Urothelium cell line (cell line): ENCODE measurements at regions not wholly inside any gene's neighbourhood (a gene's known extent, or its start where the extent isn't known, plus 50 kb on each side); places are given as distances from the start of the nearest gene placed in this dataset.

Experiments
- DNase-seq: peaks from one replicate; pipeline ENCODE4 v3.0.0; 2011; ENCODE audit warnings: low spot score, mixed read lengths
- FAIRE-seq: peaks from 2 replicates; lab custom pipeline; 2011; peaks lifted over from hg19 to GRCh38; lab: Jason Lieb, UNC

GRCh38 chr3:167188592-167188991, 191.5 kb downstream of the ZBBX start:
- FAIRE-seq = no peak

DNA sequence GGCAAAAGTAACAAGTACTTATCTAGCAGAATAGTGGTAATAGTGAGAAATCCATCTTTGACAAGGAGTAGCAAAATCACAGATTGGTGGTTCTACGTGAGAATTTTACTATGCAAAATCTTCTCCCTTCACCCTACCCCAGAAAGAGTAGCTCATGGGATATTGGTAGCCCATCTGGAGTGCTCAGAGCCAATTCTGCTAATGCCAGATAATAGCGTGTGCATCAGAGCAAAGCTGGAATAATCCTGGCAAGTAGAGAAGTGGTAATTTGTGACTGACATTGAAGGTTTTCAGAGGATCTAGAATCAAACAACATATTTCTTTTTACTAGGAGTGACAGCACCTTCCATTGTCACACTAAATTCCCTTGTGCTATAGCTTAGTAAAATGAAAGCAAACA, 192.9 kb downstream of the ZBBX start:
- DNase-seq (no peak), FAIRE-seq (no peak)

More at GRCh38 chr3:167188592-167188991, 191.5 kb downstream of the ZBBX start:
- no peak for DNase-seq

DNA sequence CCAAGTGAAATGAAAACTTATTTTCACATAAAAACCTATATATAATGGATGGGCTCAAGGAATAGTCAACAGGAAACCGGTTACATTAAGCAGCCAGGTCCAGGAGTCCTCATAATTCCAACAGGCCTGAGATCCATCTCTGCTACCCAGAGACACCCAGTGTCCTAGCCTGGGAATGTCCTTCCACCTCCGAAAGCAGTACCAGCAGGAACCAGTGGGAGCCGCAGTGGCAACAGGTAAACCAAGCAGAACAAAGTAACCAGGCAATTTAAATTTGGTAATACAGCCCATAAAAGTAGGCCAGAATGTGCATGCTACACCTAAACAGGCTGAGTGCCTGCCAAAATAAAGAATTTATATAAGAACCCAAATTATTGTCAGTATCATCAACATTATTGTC, 195.6 kb downstream of the ZBBX start:
- DNase-seq = peak; percentile 2
- FAIRE-seq = no peak

GRCh38 chr3:167172377-167172776, 207.7 kb downstream of the ZBBX start:
- DNase-seq = no peak
- no peak for FAIRE-seq

GRCh38 chr3:167167491-167167890, 212.6 kb downstream of the ZBBX start:
- DNase-seq (no peak), FAIRE-seq (no peak)

DNA sequence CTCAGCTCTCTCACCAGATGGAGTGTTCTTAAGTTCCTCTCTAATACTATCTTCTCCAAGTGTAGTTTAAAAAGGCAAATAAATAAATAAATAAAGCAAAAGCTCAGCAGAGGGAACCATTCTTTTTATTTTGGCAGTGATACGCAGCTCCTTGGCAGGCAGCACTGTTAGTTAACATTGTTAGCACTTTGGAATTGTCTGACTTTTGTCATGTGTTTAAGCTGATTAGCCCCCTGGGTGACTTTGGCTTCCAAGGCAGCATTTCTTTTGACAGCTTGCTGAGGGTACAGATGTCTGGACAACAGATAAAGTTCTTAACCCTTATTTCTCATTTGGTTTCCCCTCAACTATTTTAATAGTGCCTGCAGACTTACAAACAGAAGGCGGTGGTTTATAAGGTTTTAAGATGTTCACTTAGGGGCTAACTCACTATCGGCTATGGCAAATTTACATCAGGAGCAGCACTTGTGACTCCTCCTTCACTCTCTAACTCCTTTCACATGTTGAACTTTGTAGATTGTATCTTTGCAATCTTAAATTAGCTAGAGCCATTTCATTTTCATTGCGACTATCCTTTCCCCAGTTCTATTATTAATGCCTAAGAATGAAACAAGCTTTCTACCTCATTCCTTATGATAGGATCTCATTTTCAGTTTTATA, 213.4 kb downstream of the ZBBX start:
- FAIRE-seq (no peak), DNase-seq (no peak)

GRCh38 chr3:167166012-167166411, 214.1 kb downstream of the ZBBX start:
- FAIRE-seq = no peak
- no peak for DNase-seq

- DNase-seq (no peak), FAIRE-seq (no peak)
Observed at GRCh38 chr3:167163580-167163979, 216.5 kb downstream of the ZBBX start.

DNA sequence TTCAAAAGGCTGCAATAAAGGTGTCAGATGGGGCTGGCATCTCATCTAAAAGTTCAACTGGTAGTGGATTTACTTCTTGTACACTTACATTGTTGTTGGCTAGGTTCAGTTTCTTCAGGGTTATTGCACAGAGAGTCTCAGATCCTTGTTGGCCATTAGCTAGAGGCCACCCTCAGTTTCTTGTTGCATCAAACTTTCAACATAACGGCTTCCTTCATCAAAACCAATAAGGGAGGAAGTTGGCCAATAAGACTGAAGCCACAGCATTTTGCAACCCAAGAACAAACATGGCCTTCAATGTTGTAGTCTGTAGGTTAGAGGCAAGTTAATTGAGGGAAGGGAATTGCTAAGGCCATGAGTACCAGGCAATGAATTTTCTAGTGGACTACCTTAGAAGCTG, 218.0 kb downstream of the ZBBX start:
- DNase-seq (no peak), FAIRE-seq (no peak)

DNA sequence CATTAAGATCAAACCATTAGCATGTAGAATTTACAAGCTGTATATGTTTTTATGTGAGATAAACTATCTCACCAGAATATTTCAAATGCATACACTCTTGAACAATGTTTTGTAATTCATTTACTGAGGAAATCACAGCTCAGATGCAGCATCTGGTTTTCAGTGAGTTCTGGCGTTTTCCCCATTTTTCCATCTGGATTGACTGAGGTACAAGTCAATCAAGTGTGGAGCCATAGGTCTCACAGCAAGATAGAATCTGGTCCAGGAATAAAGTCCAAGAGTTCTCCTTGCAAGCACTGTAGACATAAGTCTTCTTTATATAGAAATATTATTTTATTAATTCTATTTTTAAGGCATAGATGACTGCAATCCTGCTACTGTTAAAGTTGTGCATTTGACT, 219.3 kb downstream of the ZBBX start:
- DNase-seq = no peak
- FAIRE-seq = no peak

GRCh38 chr3:167151636-167152035, 228.5 kb downstream of the ZBBX start:
- FAIRE-seq = no peak
- no peak for DNase-seq

DNA sequence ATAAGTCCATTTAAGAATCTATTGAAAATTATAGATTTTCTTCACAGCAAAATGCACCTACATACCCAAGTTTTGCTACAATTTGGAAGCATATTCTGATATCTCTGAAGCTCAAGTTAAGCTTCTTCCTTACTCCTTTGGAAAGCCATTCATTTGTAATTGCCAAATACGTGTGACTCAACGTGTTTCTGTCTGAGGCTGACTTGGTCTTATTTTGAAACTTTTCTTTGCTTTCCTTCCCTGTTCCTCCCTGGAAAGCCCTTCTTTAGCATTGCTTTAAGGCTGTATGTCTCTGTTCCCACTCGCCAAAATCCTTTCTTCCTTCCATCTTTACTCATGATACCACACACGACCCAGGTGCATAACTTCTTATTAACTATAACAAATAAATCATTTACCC, 232.0 kb downstream of the ZBBX start:
- no peak for FAIRE-seq
- no peak for DNase-seq

GRCh38 chr3:167146911-167147310, 233.2 kb downstream of the ZBBX start:
- FAIRE-seq = no peak
- no peak for DNase-seq

- FAIRE-seq (no peak), DNase-seq (no peak)
Observed at GRCh38 chr3:167125612-167126407, 254.3 kb downstream of the ZBBX start.

DNA sequence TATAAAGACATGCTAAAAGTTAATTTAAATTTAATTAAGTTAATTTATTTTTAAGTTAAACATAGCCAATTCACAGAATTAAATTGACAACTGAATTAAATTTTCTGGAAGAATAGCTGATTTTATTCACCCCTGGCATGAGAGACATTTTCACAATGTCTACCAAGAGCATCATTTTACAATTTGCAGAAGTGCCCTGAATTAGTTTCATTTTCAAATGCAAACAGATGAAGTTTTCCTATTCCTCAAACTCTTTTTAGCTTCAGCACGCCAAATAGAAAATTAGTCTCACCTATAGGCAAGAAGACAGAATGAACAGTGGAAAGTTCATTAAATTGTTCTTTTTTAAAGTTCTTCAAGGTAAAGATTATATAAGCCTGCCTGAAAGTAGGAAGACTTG, 259.3 kb downstream of the ZBBX start:
- no peak for DNase-seq
- no peak for FAIRE-seq

GRCh38 chr3:167116120-167116922, 263.8 kb downstream of the ZBBX start:
- FAIRE-seq (no peak), DNase-seq (no peak)

GRCh38 chr3:167115331-167115934, 264.7 kb downstream of the ZBBX start:
- FAIRE-seq = no peak
- no peak for DNase-seq

DNA sequence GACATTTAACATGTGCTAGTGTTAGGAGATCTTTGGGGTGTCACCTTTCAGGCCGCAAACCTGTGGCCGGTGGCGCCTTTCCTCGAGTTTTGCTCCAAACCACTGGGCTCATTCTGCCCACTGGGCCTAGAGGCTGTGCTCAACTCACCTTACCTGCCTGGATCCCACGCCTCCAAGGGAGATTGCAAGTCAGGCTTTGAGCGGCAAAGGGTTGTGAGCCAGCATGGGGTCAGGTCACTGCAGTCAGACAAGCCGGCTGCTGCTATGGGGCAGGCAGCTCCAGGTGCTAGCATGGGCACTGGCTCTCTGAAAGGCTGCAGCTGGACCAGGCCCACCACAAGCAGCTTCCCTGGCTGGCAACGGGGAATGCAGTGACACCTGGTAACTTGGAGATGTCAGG, 265.5 kb downstream of the ZBBX start:
- FAIRE-seq (no peak), DNase-seq (no peak)

DNA sequence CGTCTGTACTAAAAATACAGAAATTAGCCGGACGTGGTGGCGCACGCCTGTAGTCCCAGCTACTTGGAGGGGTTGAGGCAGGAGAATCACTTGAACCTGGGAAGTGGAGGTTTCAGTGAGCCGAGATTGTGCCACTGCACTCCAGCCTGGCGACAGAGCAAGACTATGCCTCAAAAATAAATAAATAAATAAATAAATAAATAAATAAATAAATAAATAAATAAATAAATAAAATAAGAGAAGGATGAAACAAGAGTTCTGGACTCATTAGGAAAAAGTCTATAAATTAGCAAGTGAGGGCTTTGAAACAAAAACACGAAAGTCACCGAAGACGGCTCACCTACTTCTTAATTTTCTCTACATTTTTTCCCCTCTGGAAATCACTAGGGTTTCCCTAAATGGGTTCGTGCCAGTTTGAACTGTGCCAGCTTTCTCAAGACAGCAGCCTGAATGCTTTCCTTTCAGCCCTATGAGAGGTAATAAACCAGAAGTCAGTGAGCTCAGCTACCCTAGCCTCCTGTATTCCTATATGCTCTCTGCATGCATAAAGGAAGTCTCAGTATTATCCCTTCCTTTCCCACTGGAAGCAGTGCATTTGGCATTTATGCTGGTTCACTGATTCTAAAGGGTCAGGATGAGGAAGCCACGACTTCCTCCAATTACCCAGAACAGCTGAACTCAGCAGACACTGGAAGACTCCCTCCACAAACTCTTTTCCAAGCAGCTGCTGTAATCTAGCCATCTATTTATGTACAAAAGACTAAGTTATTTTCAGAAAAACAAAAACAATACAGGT, 266.9 kb downstream of the ZBBX start:
- DNase-seq (no peak), FAIRE-seq (no peak)

DNA sequence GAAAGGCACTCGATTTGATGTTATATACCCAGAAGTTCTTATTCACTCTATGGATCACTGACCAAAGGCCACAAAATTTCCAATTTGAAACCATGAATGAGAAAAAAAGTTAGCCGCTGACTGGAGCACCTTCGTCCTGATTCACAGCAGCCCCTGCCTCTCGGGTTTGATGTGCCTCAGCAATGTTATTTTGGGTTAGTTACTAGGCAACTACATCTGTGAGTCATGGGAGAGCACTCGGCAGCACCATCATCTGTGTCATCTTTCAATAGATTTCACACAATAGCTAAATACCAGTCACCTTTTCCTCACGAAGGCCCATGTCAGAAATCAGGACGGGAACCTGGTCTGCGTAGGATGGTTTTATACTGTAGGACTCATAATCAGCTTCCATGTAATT, 269.2 kb downstream of the ZBBX start:
- peak; percentile 62 for DNase-seq
- no peak for FAIRE-seq
